Stimulated activated CD4-positive, alpha-beta T cell treated with anti-CD3 and anti-CD28 coated beads, Interleukin-1b, Interleukin-23, amount 100 ng/mL, for 4 hours (primary cell): ENCODE measurements at regions not wholly inside any gene's neighbourhood (a gene's known extent, or its start where the extent isn't known, plus 50 kb on each side); places are given as distances from the start of the nearest gene placed in this dataset.

Experiments
- DNase-seq, 2 donors: peaks; one replicate each; pipeline ENCODE4 v3.0.0-alpha.2; 2020; ENCODE audit warnings: low read depth in 2 of 2

- no peak for DNase-seq
These were observed 147.6 kb downstream of the FAM43A start for GRCh38 chr3:194833114-194833910.

GRCh38 chr3:194836661-194837060 lies 151.0 kb downstream of the FAM43A start:
- DNase-seq, result no peak

- no peak for DNase-seq
These were observed 151.9 kb downstream of the FAM43A start for GRCh38 chr3:194837457-194838127.

GRCh38 chr3:194838236-194838635 lies 152.6 kb downstream of the FAM43A start:
- no peak for DNase-seq

GRCh38 chr3:194840661-194841514 lies 155.2 kb downstream of the FAM43A start:
- DNase-seq, result no peak

- DNase-seq, result no peak
These were observed 155.8 kb downstream of the FAM43A start for GRCh38 chr3:194841515-194841841.

- no peak for DNase-seq
These were observed 157.9 kb downstream of the FAM43A start for GRCh38 chr3:194843556-194843955.

- no peak for DNase-seq
These were observed 158.4 kb downstream of the FAM43A start for GRCh38 chr3:194844046-194844445.

- DNase-seq, result no peak
These were observed 163.6 kb downstream of the FAM43A start for GRCh38 chr3:194849166-194849875.

- no peak for DNase-seq
These were observed 165.6 kb downstream of the FAM43A start for GRCh38 chr3:194851254-194851653.

- no peak for DNase-seq
These were observed 166.3 kb downstream of the FAM43A start for GRCh38 chr3:194851941-194852340.

GRCh38 chr3:194852345-194852744 lies 166.7 kb downstream of the FAM43A start:
- DNase-seq, result no peak

- DNase-seq, result no peak
These were observed 167.3 kb downstream of the FAM43A start for GRCh38 chr3:194852831-194853508.

- DNase-seq, result no peak
These were observed 168.5 kb downstream of the FAM43A start for GRCh38 chr3:194854206-194854605.

- no peak for DNase-seq
These were observed 169.1 kb downstream of the FAM43A start for GRCh38 chr3:194854659-194855390.

GRCh38 chr3:194856296-194856695 lies 170.6 kb downstream of the FAM43A start:
- DNase-seq, result no peak

- no peak for DNase-seq
These were observed 171.9 kb downstream of the FAM43A start for GRCh38 chr3:194857469-194858113.

- no peak for DNase-seq
These were observed 172.7 kb downstream of the FAM43A start for GRCh38 chr3:194858382-194858781.

GRCh38 chr3:194860725-194861124 lies 175.0 kb downstream of the FAM43A start:
- DNase-seq, result no peak

GRCh38 chr3:194861375-194861774 lies 175.7 kb downstream of the FAM43A start:
- no peak for DNase-seq
